Neural cell (in vitro differentiated cells): ENCODE measurements at regions not wholly inside any gene's neighbourhood (a gene's known extent, or its start where the extent isn't known, plus 50 kb on each side); places are given as distances from the start of the nearest gene placed in this dataset.

Experiments used
- EZH2 ChIP-seq: fragments of 200-600, 300-800 bp; shearing (Covaris generic), sonication (generic); IDR thresholded peaks from 2 replicates; pipeline ENCODE4 v1.6.1; 2014; ENCODE audit warnings: antibody characterized with exemption, low read length, borderline replicate concordance, mild to moderate bottlenecking; ENCODE audit not compliant: insufficient read depth, poor library complexity, severe bottlenecking
- MXI1 ChIP-seq: fragments of 450-650 bp; conservative IDR thresholded peaks from 2 replicates; pipeline ENCODE4 v1.6.1; 2014; ENCODE audit warnings: antibody characterized with exemption, mild to moderate bottlenecking; ENCODE audit not compliant: poor library complexity, severe bottlenecking
- POLR2AphosphoS5 ChIP-seq: IDR thresholded peaks from 2 replicates; pipeline ENCODE4 v1.6.1; 2012
- RAD21 ChIP-seq: fragments of 450-650 bp; conservative IDR thresholded peaks from 2 replicates; pipeline ENCODE4 v1.6.1; 2014; ENCODE audit warnings: antibody characterized with exemption, mild to moderate bottlenecking, moderate library complexity
- REST ChIP-seq: IDR thresholded peaks from 2 replicates; pipeline ENCODE4 v1.6.1; 2012; ENCODE audit warnings: borderline replicate concordance
- SMC3 ChIP-seq: fragments of 450-650 bp; conservative IDR thresholded peaks from 2 replicates; pipeline ENCODE4 v1.6.1; 2014; ENCODE audit warnings: antibody characterized with exemption, mild to moderate bottlenecking, moderate library complexity; ENCODE audit not compliant: poor library complexity
- TAF1 ChIP-seq: IDR thresholded peaks from 2 replicates; pipeline ENCODE4 v1.6.1; 2012; ENCODE audit warnings: low read depth
- TF ChIP-seq, protein P1 (sequence below): fragments of 450-650 bp; IDR thresholded peaks from 2 replicates; pipeline ENCODE4 v1.5.1; 2014; ENCODE audit warnings: antibody characterized with exemption, mild to moderate bottlenecking, moderate library complexity; ENCODE audit not compliant: poor library complexity, severe bottlenecking

- TF ChIP-seq, protein P1, sequence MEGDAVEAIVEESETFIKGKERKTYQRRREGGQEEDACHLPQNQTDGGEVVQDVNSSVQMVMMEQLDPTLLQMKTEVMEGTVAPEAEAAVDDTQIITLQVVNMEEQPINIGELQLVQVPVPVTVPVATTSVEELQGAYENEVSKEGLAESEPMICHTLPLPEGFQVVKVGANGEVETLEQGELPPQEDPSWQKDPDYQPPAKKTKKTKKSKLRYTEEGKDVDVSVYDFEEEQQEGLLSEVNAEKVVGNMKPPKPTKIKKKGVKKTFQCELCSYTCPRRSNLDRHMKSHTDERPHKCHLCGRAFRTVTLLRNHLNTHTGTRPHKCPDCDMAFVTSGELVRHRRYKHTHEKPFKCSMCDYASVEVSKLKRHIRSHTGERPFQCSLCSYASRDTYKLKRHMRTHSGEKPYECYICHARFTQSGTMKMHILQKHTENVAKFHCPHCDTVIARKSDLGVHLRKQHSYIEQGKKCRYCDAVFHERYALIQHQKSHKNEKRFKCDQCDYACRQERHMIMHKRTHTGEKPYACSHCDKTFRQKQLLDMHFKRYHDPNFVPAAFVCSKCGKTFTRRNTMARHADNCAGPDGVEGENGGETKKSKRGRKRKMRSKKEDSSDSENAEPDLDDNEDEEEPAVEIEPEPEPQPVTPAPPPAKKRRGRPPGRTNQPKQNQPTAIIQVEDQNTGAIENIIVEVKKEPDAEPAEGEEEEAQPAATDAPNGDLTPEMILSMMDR = no peak
- TF ChIP-seq REST (no peak), EZH2 (no peak), MXI1 (no peak), TAF1 (no peak), POLR2AphosphoS5 (no peak), RAD21 (no peak), SMC3 (no peak)
These were observed 106.9 kb upstream of the PIEZO2 start for GRCh38 chr18:11256251-11256650.
